Stimulated activated CD4-positive, alpha-beta T cell treated with anti-CD3 and anti-CD28 coated beads, Interleukin-4, amount 100 ng/mL, for 24 hours (primary cell): ENCODE measurements at regions not wholly inside any gene's neighbourhood (a gene's known extent, or its start where the extent isn't known, plus 50 kb on each side); places are given as distances from the start of the nearest gene placed in this dataset.
A peak's percentile ranks its signal among the peaks of the same experiment; 100 is the strongest.
"Not testable (repeated sequence)": the region's sequence is repeated elsewhere in the genome, so short reads cannot be mapped to it uniquely, and the experiment has no call there.

ENCODE experiments used
- DNase-seq: peaks from one replicate; pipeline ENCODE4 v3.0.0-alpha.2; 2020

GRCh38 chr1:83508485-83509151 is 490.3 kb downstream of the TTLL7 start:
- peak; percentile 45 for DNase-seq

- DNase-seq, result no peak
These were observed 493.8 kb downstream of the TTLL7 start for GRCh38 chr1:83505148-83505547.

- DNase-seq, result no peak
These were observed 495.8 kb downstream of the TTLL7 start for GRCh38 chr1:83503153-83503552.

GRCh38 chr1:83500987-83501591 is 497.8 kb downstream of the TTLL7 start:
- no peak for DNase-seq

- no peak for DNase-seq
These were observed 498.4 kb downstream of the TTLL7 start for GRCh38 chr1:83500531-83500930.

- no peak for DNase-seq
These were observed 498.9 kb downstream of the TTLL7 start for GRCh38 chr1:83499998-83500397.

GRCh38 chr1:83497563-83497962 is 501.4 kb downstream of the TTLL7 start:
- no peak for DNase-seq

- no peak for DNase-seq
These were observed 503.4 kb downstream of the TTLL7 start for GRCh38 chr1:83495560-83495959.

- DNase-seq, result no peak
These were observed 505.3 kb downstream of the TTLL7 start for GRCh38 chr1:83493633-83494032.

GRCh38 chr1:83491930-83492329 is 507.0 kb downstream of the TTLL7 start:
- no peak for DNase-seq

- DNase-seq, result no peak
These were observed 507.9 kb downstream of the TTLL7 start for GRCh38 chr1:83490988-83491387.

GRCh38 chr1:83488105-83488504 is 510.8 kb downstream of the TTLL7 start:
- peak; percentile 7 for DNase-seq

GRCh38 chr1:83487460-83487859 is 511.5 kb downstream of the TTLL7 start:
- DNase-seq, result not testable (repeated sequence)

- DNase-seq, result not testable (repeated sequence)
These were observed 513.5 kb downstream of the TTLL7 start for GRCh38 chr1:83485314-83486019.

GRCh38 chr1:83481284-83481683 is 517.6 kb downstream of the TTLL7 start:
- DNase-seq, result not testable (repeated sequence)

GRCh38 chr1:83479591-83480239 is 519.2 kb downstream of the TTLL7 start:
- DNase-seq, result not testable (repeated sequence)

- not testable (repeated sequence) for DNase-seq
These were observed 520.8 kb downstream of the TTLL7 start for GRCh38 chr1:83478127-83478526.

- DNase-seq, result not testable (repeated sequence)
These were observed 522.4 kb downstream of the TTLL7 start for GRCh38 chr1:83476518-83476917.

- not testable (repeated sequence) for DNase-seq
These were observed 524.0 kb downstream of the TTLL7 start for GRCh38 chr1:83474946-83475345.

- not testable (repeated sequence) for DNase-seq
These were observed 524.9 kb downstream of the TTLL7 start for GRCh38 chr1:83473986-83474385.

- DNase-seq, result not testable (repeated sequence)
These were observed 526.9 kb downstream of the TTLL7 start for GRCh38 chr1:83472066-83472465.

GRCh38 chr1:83471272-83471671 is 527.7 kb downstream of the TTLL7 start:
- not testable (repeated sequence) for DNase-seq

GRCh38 chr1:83468336-83468735 is 530.6 kb downstream of the TTLL7 start:
- DNase-seq, result not testable (repeated sequence)
